IPS-20b (cell line): ENCODE measurements at regions not wholly inside any gene's neighbourhood (a gene's known extent, or its start where the extent isn't known, plus 50 kb on each side); places are given as distances from the start of the nearest gene placed in this dataset.
A peak's percentile ranks its signal among the peaks of the same experiment; 100 is the strongest.

Experiments used
- H3K27ac ChIP-seq: one replicate; pipeline ENCODE4 v1.5.1; 2013; ENCODE audit warnings: low read length
- H3K27me3 ChIP-seq: 2 replicates; pipeline ENCODE4 v1.6.1; 2013; ENCODE audit warnings: mild to moderate bottlenecking, low read length, inconsistent platforms; ENCODE audit not compliant: insufficient read depth
- H3K36me3 ChIP-seq: 2 replicates; pipeline ENCODE4 v1.6.1; 2013; ENCODE audit warnings: low read depth, mild to moderate bottlenecking, inconsistent platforms, low read length, moderate library complexity; ENCODE audit not compliant: insufficient read depth
- H3K4me1 ChIP-seq: 2 replicates; pipeline ENCODE4 v1.6.1; 2013; ENCODE audit warnings: mild to moderate bottlenecking, control low read depth, inconsistent platforms, low read length, moderate library complexity; ENCODE audit not compliant: insufficient read depth
- H3K4me3 ChIP-seq: 2 replicates; pipeline ENCODE4 v1.5.1; 2013; ENCODE audit warnings: mild to moderate bottlenecking, low read length, inconsistent platforms
- H3K9ac ChIP-seq: 2 replicates; pipeline ENCODE4 v1.6.1; 2013; ENCODE audit warnings: low read depth, mild to moderate bottlenecking, inconsistent platforms, low read length, moderate library complexity
- H3K9me3 ChIP-seq: 2 replicates; pipeline ENCODE4 v1.6.1; 2013; ENCODE audit warnings: mild to moderate bottlenecking, low read depth, low read length, inconsistent platforms; ENCODE audit not compliant: insufficient read depth

DNA sequence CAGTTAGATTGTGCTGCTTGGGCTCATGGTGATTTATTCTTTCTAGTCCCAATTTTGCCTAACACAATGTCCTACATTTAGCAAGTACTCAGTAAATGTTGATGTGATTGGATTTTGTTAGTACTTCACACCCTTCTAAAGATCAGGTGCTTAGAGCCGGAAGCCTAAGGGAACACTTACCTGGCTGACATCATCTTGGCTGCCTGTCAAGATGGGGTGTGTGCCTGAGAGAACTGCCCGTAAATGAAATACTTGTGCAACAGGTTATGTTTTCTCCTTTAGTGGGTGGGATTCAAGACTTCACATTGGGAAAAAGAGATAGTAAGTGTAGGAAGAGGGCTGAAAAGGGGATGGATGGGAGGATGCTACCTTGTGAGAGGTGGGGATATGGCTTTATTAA is 75.5 kb upstream of the MACF1 start:
- Histone ChIP-seq H3K4me1 (peaks cover 46% of the 10 kb centered on the region), H3K27me3 (no peaks in the 10 kb centered on the region), H3K4me3 (no peak overlapping the region), H3K27ac (no peak overlapping the region), H3K9ac (no peak overlapping the region), H3K36me3 (peaks cover 17% of the 10 kb centered on the region), H3K9me3 (no peaks in the 10 kb centered on the region)

DNA sequence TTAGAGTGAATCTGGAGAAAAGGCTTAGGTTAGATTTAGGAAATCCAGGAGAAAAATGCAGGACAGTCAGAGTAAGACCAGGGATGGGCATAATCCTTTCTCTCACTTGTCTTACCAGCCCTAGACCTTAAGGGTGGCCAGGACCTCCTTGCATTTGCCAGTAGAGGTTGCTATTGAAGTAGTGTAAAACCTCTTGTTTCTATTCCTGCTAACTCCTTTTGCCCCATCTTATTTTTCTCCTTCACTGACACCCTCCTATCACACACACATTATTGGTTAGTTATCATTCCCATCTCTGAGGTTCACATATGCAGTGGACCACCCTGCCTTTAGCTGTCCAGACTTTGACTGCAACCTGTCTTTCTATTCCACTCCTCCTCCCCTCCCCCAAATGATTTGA is 75.0 kb upstream of the MACF1 start:
- no peaks in the 10 kb centered on the region for H3K9me3 ChIP-seq
- H3K36me3 ChIP-seq, result peaks cover 11% of the 10 kb centered on the region
- H3K9ac ChIP-seq, result no peak overlapping the region
- H3K27me3 ChIP-seq, result no peaks in the 10 kb centered on the region
- no peak overlapping the region for H3K27ac ChIP-seq
- H3K4me3 ChIP-seq, result no peak overlapping the region
- peaks cover 48% of the 10 kb centered on the region for H3K4me1 ChIP-seq

DNA sequence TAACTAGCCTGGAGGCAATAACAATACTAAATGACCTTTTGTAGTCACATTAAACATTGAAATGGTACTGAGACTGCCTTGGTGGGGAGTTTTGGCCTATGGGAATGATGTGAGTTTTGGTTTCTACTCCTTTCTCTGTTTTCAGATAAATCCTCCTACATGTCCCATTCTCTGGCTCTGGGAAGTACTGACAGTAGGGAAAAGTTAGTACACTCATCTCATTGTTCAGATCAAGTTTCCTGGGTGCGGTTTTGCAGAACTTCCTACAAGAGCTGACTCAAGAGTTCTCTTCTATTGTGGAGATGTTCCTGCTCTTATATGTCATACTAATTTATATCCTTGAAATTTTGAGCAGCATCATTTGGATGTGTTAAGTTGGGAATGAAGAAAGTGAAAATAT is 74.2 kb upstream of the MACF1 start:
- H3K27ac ChIP-seq, result no peak overlapping the region
- H3K36me3 ChIP-seq, result peaks cover 7% of the 10 kb centered on the region
- no peaks in the 10 kb centered on the region for H3K27me3 ChIP-seq
- H3K4me3 ChIP-seq, result no peak overlapping the region
- no peaks in the 10 kb centered on the region for H3K9me3 ChIP-seq
- H3K9ac ChIP-seq, result no peak overlapping the region
- H3K4me1 ChIP-seq, result peaks cover 48% of the 10 kb centered on the region

DNA sequence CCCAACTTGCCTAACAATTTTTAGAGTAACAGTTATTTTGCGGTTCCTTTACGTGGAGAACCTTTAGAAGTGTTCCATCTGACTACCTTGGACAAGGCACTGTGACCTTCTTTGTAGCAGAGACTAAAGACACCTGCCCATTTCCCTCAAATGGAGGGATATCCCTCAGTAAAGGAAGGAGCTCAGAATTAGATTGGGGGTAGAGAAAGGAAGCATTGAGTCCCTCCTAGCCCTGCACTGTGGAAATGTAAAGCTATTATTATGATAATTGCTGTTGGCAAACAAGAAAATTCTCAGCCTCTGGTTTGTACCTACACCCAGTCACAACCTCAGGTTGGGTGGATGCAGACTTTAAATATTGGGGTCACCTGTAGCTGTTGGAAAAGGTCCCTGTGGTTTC is 72.6 kb upstream of the MACF1 start:
- Histone ChIP-seq H3K4me1 (peaks cover 48% of the 10 kb centered on the region), H3K4me3 (peak overlapping the region; percentile 42; the same call in 1 of the 2 replicates), H3K36me3 (peaks cover 4% of the 10 kb centered on the region; the same call in 1 of the 2 replicates), H3K9ac (peak overlapping the region; percentile 61; the same call in 1 of the 2 replicates), H3K9me3 (no peaks in the 10 kb centered on the region), H3K27ac (peak overlapping the region; percentile 77), H3K27me3 (no peaks in the 10 kb centered on the region)

DNA sequence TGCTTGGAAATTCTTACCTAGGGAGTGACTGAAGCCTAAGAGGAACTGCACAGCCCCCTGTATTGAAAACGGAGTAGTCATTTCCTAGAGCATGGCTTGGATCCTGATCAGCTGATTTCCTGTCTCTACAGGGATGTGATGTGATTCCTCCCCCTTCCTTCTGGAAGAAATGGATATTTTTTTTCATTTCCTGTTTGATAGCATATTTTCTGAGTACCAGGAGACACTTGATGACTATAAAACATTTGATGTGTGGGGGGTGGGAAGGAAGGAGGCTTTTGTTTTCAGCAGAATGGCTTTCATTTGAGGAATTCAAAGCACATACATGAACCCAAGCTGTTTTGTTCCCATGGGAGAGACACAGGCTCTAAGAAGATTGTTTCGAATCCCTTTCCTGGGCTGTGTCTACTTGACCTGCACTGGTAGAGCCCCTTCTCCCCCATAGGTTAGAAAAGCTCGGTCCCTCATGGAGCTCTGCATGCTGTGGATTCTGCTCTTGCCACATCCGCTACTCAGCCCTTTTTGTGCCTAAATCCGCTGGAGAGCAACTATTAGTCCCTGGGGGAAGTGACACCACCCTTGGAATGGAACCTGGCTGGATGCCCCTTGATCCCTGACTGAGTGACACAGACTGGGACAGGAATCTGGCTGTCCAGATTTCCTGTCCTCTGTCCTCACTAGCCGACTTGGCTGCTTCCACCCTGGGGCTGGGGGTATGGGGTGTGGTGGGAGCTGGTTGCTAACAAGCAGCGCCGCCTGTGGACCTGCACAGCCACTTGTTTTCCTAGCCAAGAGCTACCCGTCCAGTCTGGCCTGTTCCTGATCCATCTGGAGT is 71.8 kb upstream of the MACF1 start:
- Histone ChIP-seq H3K36me3 (peaks cover 4% of the 10 kb centered on the region; the same call in 1 of the 2 replicates), H3K4me1 (peaks cover 48% of the 10 kb centered on the region), H3K9ac (peak overlapping the region; percentile 61; the same call in 1 of the 2 replicates), H3K4me3 (peak overlapping the region; percentile 42; the same call in 1 of the 2 replicates), H3K27ac (peak overlapping the region; percentile 77), H3K9me3 (no peaks in the 10 kb centered on the region), H3K27me3 (no peaks in the 10 kb centered on the region)

DNA sequence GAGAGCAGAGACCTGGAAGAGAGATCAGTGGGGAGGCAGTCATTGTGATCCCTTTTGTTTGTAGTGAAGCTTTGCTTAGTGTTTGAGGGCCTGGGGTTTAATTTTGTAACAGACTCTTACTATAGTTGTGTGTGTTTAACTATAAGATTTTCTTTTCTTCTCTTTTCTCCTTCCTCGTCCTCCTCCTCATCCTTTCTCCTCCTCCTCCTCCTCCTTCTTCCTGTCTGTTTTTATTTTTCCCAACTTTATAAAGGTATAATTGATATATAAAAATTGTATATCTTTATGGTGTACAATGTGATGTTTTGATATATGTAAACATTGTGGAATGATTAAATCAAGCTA is 71.2 kb upstream of the MACF1 start:
- Histone ChIP-seq H3K27ac (peak overlapping the region; percentile 77), H3K27me3 (no peaks in the 10 kb centered on the region), H3K9me3 (no peaks in the 10 kb centered on the region), H3K9ac (peak overlapping the region; percentile 61; the same call in 1 of the 2 replicates), H3K4me1 (peaks cover 48% of the 10 kb centered on the region), H3K36me3 (peaks cover 4% of the 10 kb centered on the region; the same call in 1 of the 2 replicates), H3K4me3 (peak overlapping the region; percentile 24; the same call in 1 of the 2 replicates)

DNA sequence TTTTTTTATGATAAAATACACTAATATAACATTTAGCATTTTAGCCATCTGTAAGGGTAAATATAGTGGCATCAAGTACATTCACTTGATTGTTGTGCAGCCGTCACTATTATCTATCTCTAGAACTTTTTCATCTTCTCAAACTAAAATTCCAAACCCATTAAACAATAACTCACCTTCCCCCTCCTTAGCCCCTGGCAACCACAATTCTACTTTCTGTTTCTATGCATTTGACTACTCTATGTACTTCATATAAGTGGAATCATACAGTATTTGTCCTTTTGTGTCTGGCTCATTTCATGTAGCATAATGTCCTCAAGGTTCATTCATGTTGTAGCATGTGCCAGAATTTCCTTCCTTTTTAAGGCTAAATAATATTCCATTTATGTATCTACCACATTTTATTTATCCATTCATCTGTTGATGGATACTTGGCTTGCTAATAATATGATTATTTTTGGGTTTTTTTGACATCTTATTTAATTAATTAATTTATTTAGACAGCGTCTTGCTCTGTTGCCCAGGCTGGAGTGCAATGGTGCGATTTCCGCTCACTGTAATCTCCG is 69.6 kb upstream of the MACF1 start:
- Histone ChIP-seq H3K9me3 (no peaks in the 10 kb centered on the region), H3K4me3 (no peak overlapping the region), H3K4me1 (peaks cover 37% of the 10 kb centered on the region), H3K36me3 (peaks cover 4% of the 10 kb centered on the region; the same call in 1 of the 2 replicates), H3K27me3 (no peaks in the 10 kb centered on the region), H3K9ac (no peak overlapping the region), H3K27ac (no peak overlapping the region)

DNA sequence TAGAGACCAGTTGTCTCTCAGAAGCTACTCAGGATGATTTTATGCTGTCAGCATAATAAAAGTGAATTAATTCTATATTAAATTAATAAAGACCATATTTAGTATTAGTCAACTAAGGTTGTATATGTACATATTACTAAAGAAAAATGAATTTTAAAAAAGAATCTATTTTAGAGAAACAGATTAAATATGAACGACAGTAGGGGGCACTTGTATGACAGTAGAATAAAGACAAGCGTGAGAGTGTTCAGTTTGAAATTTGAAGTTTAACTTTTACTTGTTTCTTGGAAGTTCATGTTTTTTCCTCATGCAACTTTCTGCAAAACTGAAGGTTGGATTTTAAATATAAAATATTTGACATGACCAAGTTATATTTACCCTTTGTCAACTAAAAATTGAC is 67.9 kb upstream of the MACF1 start:
- Histone ChIP-seq H3K4me3 (no peak overlapping the region), H3K36me3 (peaks cover 4% of the 10 kb centered on the region; the same call in 1 of the 2 replicates), H3K9me3 (no peaks in the 10 kb centered on the region), H3K27me3 (no peaks in the 10 kb centered on the region), H3K4me1 (peaks cover 32% of the 10 kb centered on the region), H3K9ac (no peak overlapping the region), H3K27ac (no peak overlapping the region)

DNA sequence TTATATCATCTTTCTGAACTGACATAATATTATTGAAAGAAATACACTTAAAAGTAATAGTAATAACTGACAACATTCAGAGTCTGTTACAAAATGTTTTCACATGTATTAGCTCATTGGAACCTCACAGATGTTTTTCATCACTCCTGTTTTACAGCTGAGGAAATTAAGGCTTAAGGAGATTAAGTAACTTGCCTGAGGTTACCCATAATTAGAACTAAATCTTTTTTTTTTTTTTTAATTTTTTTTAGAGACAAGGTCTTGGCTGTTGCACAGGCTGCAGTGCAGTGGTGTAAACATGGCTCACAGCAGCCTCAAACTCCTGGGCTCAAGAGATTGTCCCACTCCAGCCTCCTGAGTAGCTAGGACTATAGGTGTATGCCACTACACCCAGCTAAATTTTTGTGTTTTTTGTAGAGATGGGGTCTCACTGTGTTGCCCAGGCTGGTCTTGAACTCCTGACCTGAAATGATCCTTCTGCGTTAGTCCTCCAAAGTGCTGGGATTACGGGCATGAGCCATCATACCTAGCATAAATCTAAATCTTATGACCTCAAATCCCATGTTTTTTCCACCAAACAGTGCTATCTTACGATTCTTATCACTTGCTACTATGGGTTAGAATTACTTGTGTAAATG is 64.7 kb upstream of the MACF1 start:
- Histone ChIP-seq H3K9ac (no peak overlapping the region), H3K9me3 (no peaks in the 10 kb centered on the region), H3K4me1 (peaks cover 26% of the 10 kb centered on the region), H3K27me3 (no peaks in the 10 kb centered on the region), H3K27ac (no peak overlapping the region), H3K36me3 (peaks cover 4% of the 10 kb centered on the region; the same call in 1 of the 2 replicates), H3K4me3 (no peak overlapping the region)

DNA sequence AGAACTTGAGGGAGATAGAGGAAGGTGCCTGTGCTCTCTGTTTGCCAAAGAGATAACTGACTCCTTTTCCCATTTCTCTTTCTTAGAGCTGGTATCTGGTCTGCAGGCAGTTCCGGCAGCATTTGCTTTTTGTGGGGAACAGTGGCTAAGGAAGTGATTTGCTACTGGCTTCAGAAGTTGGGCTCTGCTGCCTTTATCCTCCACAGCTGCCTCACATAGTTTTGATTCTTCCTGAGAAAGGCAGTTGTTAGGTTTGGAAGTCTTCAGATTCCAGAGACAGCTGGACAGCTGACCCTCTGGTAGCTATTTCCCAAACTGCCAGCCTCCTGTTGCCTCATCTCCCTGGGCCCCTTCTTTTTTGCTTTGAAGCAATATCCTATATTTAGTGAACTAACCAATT is 62.6 kb upstream of the MACF1 start:
- peak overlapping the region; percentile 51; the same call in 1 of the 2 replicates for H3K9ac ChIP-seq
- peaks cover 26% of the 10 kb centered on the region for H3K4me1 ChIP-seq
- H3K4me3 ChIP-seq, result peak overlapping the region; percentile 37; the same call in 1 of the 2 replicates
- H3K27ac ChIP-seq, result peak overlapping the region; percentile 84
- no peaks in the 10 kb centered on the region for H3K27me3 ChIP-seq
- no peaks in the 10 kb centered on the region for H3K36me3 ChIP-seq
- H3K9me3 ChIP-seq, result no peaks in the 10 kb centered on the region

DNA sequence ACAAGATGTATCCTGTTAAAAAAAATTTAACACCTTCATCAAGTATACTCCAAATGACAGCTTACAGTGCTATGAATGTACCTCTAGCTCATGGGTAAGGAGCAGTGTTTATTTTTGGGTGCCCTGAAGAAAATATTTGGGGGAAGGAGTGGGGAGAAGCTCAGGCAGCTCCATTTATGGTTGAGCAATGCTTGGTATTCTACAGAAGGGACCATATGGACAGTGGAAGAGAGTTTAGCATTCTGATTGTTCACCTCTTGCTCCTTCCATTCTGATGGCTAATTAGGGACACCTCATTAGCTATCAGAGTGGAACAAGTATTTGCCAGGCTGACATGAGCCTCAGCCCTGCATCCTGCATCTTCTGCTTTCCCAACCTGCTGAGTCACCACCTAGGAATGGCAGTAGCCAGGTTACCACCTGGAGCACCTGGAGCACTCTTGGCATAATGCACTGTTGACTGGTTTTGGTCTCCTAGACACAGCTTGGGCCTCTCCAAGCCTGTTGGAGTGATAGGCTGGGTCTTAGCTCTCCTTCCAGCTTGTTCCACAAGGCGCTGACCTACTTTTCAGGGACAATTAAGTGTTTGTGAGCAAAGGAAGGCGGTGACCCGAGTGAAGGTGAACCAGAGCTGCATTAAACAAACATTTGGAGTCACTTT is 62.0 kb upstream of the MACF1 start:
- H3K9me3 ChIP-seq, result no peaks in the 10 kb centered on the region
- H3K4me3 ChIP-seq, result peak overlapping the region; percentile 37; the same call in 1 of the 2 replicates
- H3K9ac ChIP-seq, result peak overlapping the region; percentile 51; the same call in 1 of the 2 replicates
- H3K36me3 ChIP-seq, result no peaks in the 10 kb centered on the region
- H3K27ac ChIP-seq, result peak overlapping the region; percentile 84
- no peaks in the 10 kb centered on the region for H3K27me3 ChIP-seq
- H3K4me1 ChIP-seq, result peaks cover 26% of the 10 kb centered on the region
